HG02588 (cell line): ENCODE measurements at regions not wholly inside any gene's neighbourhood (a gene's known extent, or its start where the extent isn't known, plus 50 kb on each side); places are given as distances from the start of the nearest gene placed in this dataset.
A peak's percentile ranks its signal among the peaks of the same experiment; 100 is the strongest.
"Not testable (repeated sequence)": the region's sequence is repeated elsewhere in the genome, so short reads cannot be mapped to it uniquely, and the experiment has no call there.

ENCODE experiments used
- ATAC-seq: cut with Tn5 transposase; IDR thresholded peaks from one replicate; pipeline ENCODE4 v1.9.1; 2021; ENCODE audit warnings: mild to moderate bottlenecking, moderate library complexity; ENCODE audit not compliant: unreplicated experiment

DNA sequence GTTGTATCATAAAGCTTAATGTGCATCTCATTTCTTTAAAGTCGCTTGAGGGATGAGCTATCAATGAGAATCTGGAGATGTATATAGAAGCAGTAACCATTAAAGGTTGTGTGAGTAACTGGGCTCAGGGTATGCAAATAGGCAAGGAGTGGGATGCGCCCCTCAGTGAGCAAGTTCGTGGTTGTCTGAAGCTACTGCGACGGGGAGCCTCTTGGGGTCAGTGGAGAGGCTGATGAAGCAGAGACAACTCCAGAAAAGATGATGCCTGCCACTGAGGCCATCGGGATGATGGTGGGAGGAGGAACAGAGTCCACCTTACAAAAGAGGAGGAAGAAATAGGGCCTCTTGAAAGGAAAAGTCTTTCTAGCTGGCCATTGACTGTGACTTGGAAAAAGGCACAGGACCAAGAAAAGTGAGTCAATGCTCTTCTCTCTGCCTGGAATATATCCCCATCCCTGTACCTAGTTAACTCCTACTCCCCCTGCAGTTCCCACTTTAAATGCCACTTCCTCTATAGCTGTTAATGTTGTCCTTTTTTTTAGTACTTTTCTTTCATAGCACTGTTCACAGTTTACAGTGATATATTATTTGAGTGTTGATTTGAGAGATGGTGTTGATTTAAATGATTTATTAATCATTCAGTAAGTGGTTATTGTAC lies 51.4 kb upstream of the LSM6 start:
- peak; percentile 87 for ATAC-seq

GRCh38 chr4:146123231-146123630 lies 52.3 kb upstream of the LSM6 start:
- ATAC-seq = no peak

- no peak for ATAC-seq
Measured at GRCh38 chr4:146122398-146122797, 53.1 kb upstream of the LSM6 start.

DNA sequence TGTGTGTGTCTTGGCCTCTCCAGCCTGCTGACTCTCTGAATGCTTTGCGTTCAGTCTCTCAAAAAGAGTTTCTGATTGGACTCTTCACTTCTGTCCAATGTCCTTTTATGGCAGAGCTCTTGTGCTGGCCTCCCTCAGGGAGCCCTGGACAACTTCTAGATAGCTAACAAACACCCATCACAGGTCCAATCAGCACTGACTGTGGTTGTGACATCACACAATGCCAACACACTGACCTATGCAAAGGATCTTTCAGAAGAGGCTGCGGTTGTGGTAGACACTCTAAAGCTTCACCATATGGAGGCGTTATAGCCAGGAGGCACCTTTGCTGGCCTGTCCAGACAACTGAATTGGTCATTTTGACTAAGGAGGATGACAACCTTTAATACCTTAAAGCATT lies 53.8 kb upstream of the LSM6 start:
- ATAC-seq = no peak

DNA sequence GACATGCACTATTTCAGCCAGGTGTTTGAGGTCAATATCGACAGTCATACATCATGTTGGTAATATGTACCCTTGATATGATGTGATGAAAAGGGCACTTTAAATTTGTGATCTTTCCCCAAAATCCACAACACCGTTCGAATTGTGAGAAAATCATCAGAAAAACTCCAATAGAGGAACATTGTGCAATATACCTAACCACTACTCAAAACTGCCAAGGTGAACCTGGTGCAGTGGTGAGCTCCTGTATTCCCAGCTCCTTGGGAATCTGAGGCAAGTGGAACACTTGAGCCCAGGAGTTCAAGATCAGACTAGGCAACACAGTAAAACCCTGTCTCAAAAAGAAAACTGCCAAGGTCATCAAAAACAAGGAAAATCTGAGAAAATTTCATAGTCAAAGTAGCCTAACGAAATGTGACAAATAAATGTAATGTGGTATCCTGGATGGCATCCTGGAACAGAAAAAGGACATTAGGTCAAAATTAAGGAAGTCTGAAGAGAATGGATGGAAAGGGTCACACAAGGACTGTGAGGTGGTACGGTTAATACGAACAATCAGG lies 55.6 kb upstream of the LSM6 start:
- ATAC-seq = no peak

GRCh38 chr4:146114066-146114465 lies 61.5 kb upstream of the LSM6 start:
- ATAC-seq = no peak

- ATAC-seq = no peak
Measured at GRCh38 chr4:146113171-146113570, 62.3 kb upstream of the LSM6 start.

DNA sequence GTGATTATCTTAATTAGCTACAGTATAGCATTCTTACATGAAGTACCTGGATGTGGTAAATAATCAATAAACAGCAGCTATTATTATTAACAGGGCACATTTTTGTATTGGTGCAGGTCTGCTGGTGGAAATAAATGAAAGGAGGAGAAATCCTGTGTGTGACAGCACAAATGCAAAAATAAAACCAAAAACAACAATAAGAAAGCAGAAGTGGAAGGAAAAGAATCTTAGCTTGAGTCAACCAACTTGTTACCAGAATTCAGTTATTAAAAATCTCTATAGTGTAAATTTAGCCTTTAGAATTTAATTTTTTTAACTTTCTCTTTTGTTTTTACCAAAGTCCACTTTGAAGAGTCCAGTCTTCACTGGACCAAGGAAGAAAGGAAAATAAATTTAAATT lies 63.1 kb upstream of the LSM6 start:
- ATAC-seq = no peak

DNA sequence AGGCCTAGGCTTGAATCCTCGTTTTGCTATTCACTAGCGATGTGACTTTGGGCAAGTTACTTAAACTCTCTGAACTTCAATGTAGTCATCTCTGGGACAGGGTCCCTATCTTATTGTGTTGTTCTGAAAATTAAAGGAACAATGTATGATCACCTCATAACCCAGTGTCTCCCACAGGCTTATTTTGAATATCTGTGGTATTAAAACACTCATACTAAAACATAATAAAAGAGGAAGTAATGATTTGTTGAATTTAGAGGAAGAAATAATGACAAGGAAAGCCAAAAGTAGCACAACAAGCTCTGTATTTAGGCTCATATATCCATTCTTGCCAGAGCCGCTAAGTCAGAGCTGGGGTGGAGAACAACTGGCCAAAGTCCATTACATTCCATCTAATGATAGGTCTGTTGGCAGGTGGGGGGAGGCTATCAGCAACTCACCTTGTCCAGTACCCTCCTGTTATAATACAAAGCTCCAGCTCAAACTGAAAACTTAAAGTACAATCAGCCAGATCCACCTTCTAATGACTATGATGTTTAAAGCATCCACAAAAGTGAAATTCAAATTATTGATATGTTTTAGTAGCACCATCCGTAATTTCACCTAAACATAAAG lies 64.5 kb upstream of the LSM6 start:
- ATAC-seq = peak; percentile 38

GRCh38 chr4:146108756-146109155 lies 66.8 kb upstream of the LSM6 start:
- no peak for ATAC-seq

DNA sequence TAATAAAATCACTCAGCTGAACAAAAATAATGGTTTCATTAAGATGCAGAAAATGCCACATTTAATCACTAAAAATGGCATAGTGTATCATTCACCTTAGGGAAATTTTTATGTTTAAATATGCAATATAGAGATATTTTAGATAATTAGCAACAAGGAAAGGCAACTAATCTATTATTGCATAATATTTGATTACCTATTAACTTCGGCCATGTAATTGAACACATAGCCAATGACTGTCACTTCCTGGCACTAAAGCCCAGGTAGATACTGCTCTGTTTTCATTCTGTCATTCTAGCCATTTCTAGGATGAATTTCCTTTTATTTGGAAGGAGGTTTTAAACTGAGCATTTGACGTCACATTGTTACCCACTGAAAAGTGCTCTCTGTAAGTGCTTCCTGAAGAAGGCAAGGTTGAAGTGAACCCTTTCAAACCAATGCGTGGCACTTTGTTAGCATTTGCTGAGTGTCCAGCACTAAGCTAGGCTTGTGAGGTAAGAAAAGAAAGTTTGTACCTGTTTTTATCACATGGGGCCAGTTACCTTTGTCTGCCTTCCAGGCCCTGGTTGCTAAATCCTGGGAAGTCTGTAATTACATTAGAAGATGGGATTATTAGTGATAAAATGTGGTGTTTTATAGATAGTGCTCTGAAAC lies 67.8 kb upstream of the LSM6 start:
- ATAC-seq = no peak

DNA sequence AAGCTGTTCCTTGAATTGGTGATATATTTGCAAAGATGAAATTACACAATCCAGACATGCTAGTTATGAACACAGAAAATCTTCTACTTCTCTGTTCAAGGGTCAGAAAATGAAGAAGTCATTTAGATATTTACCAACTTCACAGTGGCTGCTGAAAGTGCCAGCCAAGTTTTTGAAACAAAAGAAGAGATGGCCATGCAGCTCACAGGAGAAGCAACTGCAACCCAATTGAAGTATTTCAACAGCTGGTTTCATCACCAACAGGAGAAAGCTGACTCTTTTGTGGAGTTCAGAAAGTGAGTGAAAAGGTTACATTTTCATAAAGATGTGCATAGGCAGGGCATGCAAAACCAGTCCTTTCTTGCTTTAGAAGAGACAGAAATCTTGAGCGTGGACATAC lies 70.1 kb upstream of the LSM6 start:
- peak; percentile 57 for ATAC-seq

- ATAC-seq = no peak
Measured at GRCh38 chr4:146104541-146104940, 71.0 kb upstream of the LSM6 start.

GRCh38 chr4:146104052-146104451 lies 71.5 kb upstream of the LSM6 start:
- ATAC-seq = not testable (repeated sequence)

- peak; percentile 1 for ATAC-seq
Measured at GRCh38 chr4:146099585-146099984, 75.9 kb upstream of the LSM6 start.

- ATAC-seq = peak; percentile 64
Measured at GRCh38 chr4:146098978-146099377, 76.5 kb upstream of the LSM6 start.

GRCh38 chr4:146098397-146098796 lies 77.1 kb upstream of the LSM6 start:
- peak; percentile 76 for ATAC-seq

DNA sequence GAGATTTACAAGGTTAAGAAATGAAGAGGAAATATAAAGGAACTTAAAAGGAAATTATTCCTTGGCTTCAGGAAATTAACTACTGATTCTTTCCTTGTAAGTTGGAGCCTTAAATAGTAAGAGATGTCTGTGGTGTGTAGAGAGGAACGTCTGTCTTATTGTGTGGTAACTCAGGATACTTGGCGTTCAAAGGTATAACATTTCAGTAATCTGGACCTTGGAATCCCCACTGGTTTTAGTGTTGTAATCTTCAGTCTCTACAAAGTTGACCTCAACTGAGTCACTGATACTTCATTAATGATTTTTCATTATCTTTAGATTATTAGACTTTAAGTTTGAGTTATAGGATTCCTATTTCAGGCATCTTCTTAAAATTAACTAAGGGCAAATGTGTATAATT lies 79.1 kb upstream of the LSM6 start:
- ATAC-seq = no peak

- ATAC-seq = no peak
Measured at GRCh38 chr4:146095860-146096259, 79.7 kb upstream of the LSM6 start.

GRCh38 chr4:146095091-146095690 lies 80.3 kb upstream of the LSM6 start:
- ATAC-seq = no peak

- ATAC-seq = no peak
Measured at GRCh38 chr4:146088690-146089089, 86.8 kb upstream of the LSM6 start.

DNA sequence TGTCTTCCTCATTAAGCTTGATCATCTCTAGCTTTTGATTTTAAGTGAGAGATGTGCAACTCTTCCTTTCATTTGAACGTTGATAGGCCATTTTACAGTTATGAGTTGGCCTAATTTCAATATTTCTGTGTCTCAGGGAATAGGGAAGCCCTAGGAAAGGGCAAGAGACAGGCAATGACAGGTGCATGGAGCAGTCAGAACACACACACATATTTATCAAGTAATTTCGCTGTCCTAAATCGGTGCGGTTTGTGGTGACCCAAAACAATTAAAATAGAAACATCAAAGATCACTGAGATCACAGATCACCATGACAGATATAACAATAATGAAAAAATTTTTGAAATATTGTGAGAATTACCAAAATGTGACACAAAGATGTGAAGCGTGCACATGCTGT lies 87.7 kb upstream of the LSM6 start:
- ATAC-seq = no peak
